GM18909 (cell line): ENCODE measurements at regions not wholly inside any gene's neighbourhood (a gene's known extent, or its start where the extent isn't known, plus 50 kb on each side); places are given as distances from the start of the nearest gene placed in this dataset.
A peak's percentile ranks its signal among the peaks of the same experiment; 100 is the strongest.
"Not testable (repeated sequence)": the region's sequence is repeated elsewhere in the genome, so short reads cannot be mapped to it uniquely, and the experiment has no call there.

ENCODE experiments used
- ATAC-seq: cut with Tn5 transposase; IDR thresholded peaks from one replicate; pipeline ENCODE4 v1.9.1; 2021; ENCODE audit warnings: mild to moderate bottlenecking; ENCODE audit not compliant: unreplicated experiment, poor library complexity

DNA sequence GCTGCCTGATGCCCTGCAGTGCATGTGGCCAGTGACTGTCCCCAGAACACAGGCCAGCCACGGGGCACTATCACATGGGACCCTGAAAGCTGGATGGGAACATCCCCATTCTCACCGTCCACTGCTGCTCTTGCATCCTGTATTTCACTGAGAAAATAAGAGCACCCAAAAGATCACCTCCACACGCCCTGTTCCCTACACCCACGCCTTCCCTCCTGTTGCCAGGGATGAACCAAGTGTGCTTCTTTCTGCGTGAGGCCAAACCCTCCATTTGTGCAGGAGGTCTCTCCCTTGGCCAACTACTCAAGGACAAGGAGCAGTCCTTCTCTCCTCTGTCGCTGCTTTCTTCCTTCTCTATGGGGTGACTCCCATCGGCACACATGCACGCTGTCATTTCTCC is 118.3 kb downstream of the LRRC37A3 start:
- ATAC-seq = not testable (repeated sequence)

DNA sequence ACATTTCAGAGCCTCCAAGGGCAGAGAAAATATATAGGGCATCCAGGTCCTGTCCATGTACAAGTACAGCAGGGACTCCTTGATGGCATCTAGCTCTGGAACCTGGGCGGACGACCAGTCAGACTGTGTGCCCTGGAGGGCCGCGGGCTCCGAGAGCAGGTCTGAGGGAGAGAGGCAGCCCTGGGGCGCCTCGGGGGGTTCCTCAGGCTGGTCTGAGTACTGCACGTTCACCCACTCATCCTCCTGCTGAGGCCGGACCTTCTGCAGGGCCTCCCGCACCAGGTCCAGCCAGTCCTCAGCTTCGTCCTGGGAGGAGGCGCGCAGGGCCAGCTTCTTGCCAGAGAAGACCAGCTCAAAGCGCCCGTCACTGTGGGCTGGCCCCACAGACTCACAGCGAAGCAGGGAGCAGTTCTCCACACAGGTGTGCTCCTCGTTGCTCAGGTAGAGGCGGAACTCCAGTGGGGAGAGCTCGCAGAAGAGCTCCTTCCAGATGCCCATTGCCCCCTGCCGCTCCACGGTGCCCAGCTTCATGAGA is 118.8 kb downstream of the LRRC37A3 start:
- not testable (repeated sequence) for ATAC-seq

DNA sequence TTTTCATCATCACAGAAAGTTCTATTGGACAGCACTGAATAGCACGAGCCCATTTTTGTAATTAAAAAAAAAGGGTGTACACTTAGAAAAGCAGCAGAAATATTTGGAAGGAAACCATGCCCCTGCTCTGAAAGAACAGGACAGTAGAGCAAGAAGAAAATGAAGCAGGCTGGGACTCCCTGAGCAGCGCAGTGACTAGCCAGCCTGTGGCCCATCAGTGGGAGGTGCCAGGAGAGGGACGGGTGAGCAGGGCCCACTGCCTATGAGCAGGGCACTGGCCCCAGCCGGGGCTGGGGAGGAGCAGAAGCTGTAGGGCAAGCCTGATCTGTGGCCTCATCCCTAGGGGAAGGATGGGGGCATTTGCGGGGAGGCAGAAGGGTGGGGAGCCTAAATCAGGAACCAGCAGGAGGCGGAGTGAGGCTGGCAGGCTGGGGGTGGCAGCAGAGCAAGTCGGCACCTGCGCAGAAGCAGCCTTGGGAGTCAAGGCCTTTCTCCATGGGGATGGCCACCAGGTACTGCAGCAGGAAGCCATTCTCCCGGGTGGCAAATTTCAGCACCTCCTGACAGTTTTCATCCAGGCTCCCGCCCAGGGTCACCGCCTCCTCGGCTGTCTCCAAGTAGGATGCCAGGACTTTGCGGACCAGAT is 119.6 kb downstream of the LRRC37A3 start:
- not testable (repeated sequence) for ATAC-seq

DNA sequence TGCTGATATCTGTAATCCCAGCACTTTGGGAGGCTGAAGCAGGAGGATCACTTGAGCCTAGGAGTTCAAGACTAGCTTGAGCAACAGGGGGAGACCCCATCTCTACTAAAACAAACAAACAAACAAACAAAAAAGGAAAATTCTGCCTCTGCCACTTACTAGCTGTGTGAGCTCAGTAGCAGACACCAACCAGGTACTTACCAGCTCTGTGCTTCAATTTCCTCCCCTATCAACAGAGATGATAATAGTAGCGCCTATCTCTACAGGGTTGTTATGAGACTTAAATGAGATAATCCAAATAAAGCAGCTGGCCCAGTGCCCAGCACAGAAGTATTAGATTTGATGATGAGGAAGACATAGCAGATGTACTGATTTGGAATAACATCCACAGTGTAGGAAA is 120.3 kb downstream of the LRRC37A3 start:
- ATAC-seq = not testable (repeated sequence)

DNA sequence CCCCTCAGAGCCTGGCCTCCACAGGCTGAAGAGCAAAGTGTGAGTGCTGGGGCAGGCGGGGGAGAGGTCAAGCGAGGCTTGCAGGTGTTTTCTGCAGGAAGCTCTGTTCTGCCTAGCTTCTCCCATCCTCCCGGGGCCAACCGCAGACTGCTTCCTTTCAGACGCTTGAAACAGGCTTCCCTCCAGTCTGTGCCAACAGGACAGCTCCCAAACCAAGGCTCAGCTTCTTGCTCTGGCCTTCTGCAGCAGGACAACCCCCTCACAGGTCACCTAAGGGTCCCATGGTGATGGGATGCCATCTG is 120.8 kb downstream of the LRRC37A3 start:
- peak; percentile 44 for ATAC-seq

DNA sequence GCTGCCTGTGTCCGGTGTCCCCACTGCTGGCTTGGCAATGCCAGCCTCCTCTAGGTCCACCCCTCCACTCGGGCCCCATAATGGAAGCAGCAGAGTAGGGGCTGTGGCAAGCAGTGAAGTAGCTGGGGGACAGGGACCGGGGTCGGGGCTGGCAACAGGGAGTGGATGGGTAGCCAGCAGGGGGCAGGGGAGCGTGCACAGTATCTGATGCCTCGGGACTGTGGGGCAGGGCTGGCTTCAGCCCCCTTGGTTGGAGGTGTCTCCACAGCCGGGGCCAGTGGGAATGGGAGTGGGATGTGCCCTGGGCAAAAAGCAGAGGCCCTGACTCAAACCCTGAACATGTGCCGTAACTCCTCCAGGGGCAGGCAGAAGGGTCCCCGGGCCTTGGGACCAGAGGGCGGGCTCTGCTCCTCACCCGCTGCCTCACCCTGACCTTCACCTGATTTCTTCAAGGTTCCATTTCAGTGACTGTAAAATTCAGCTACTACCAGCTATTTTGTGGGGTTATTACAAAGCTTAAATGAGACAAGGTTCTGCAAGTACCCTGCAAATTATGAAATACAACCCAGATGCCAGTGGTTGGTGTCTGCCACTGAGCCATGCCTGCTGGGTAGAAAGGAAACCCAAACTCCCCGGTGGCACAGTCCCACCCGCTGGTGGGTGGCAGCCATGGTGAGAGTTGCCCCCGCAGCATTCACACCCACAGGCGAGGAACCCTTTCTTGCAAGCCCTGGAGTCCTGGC is 121.4 kb downstream of the LRRC37A3 start:
- not testable (repeated sequence) for ATAC-seq

DNA sequence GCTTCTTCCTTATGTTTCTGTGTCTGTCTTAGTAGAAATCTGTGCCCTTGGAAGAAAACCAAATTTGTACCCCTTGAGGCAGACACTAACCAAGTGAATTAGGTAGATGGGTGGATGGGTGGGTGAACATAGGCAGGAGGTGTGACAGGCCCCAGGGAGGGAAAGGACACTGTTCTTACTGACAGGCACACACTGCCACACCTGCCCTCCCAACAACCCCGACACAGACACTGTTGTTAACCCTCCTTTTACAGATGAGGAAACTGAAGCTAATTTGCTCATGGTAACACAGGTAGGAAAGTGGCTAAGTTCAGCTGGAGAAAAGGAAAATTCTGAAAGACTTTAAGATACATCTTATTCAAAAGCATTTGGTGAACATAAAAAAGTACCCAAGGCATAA is 123.9 kb downstream of the LRRC37A3 start:
- ATAC-seq = not testable (repeated sequence)

DNA sequence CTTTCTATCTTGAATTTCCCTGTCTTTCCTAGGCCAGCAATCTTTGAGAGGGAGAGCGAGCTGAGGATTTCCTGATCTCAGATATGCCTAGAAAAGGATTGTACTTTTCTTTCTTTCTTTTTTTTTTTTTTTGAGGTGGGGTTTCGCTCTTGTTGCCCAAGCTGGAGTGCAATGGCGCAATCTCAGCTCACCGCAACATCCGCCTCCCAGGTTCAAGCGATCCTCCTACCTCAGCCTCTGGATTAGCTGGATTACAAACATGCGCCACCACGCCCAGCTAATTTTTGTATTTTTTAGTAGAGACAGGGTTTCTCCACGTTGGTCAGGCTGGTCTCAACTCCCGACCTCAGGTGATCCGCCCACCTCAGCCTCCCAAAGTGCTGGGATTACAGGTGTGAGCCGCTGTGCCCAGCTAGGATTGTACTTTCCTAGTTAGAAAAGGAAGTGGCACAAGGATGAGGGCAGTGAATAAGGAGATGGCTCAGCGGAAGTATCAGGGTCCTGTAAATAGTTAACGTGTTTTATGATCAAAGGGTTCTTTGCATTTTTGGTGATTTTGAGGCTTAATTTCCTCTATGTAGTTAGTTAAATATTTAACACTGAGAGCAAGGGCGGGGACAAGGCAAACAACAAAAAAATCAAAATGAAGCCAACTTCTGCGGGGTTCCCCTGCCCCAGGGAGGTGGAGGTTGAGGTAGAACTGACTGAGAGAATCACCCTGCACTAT is 124.6 kb downstream of the LRRC37A3 start:
- not testable (repeated sequence) for ATAC-seq

DNA sequence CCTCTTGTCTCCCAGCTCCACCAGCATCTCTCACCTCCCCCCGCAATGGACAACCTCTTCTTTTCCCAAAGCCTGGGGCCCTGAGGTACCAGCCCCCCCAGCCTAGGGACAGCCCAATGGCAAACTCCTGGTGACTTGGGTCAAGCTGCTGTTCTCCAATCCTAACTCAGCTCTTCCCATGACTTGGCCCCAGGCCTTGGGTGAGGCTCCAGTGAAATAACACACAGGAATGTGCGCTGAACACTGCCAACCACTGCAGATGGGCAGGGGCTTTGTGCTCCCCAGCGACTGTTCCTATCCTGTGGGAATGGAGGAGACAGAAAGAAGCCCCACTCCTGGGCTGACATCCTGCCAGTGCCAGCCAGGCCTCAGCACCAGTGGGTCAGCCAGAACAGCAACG is 125.2 kb downstream of the LRRC37A3 start:
- not testable (repeated sequence) for ATAC-seq

DNA sequence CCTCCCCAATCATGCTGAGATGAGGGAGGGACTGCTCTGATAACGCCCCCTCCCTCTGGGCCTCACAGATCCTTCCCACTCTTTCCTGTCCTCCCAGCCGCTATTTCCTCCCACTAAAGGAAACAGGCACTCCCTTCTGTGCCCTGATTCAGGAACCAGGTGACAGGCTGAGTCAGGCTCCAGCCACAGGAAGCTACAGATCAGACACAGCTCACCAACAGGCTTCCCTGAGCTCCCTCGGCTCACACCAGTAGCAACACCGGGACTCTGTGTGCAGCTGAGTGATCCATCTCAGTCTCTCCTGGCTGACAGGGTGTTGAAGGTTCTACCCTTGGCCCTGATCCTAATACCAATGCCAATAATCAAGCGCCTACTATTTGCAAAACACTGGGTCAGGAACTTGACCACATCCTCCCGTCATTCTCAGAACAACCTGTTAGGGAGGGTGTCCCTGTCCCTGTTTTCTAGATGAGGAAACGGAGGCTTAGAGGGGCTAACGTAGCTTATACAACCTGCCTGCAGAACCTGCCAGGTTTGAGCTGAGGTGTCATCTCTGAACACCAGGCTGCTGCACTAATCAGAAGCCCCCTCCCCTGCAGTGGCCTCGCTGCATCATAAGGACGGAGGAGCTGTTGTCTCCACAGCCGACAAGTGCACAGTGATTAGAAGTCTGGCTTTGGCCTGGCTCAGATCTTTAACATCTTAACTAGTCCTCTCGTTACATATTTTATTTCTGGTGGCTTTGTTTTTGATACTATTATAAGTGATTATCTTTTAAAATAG is 126.3 kb downstream of the LRRC37A3 start:
- not testable (repeated sequence) for ATAC-seq

DNA sequence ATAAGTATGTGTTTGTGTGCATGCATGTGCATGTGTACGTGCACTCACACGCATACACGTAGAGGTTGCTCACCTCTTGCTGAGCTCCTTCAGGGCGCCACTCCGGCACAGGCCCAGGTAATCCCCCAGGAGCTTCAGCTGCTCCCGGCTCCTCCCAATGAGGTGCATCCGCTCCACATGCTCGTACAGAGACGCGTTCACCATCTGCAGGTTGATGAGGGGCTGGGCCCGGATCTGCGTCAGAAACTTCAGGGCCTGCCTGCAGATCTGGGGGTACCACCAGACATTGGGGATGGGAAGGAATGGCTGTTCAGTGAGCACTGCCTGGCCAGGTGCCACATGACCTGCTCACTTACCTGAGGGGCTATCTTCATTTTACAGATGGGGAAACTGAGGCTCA is 127.0 kb downstream of the LRRC37A3 start:
- ATAC-seq = not testable (repeated sequence)

DNA sequence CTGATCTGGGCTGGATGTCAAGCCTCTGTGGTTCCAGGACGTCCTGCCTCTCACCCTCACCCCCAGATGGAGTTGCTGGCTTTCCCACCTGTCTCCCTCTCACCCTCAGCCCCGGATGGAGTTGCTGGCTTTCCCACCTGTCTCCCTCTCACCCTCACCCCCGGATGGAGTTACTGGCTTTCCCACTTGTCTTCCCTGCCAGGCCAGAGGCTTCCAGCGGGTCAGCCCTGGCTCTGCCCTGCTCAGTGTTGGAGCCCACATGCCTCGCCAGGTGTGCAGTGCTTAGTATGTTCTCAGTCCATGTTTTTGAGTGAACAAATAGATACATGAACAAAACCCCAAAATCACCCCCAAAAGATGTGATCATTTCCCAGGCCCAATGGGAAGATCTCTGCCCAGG is 127.6 kb downstream of the LRRC37A3 start:
- ATAC-seq = not testable (repeated sequence)

DNA sequence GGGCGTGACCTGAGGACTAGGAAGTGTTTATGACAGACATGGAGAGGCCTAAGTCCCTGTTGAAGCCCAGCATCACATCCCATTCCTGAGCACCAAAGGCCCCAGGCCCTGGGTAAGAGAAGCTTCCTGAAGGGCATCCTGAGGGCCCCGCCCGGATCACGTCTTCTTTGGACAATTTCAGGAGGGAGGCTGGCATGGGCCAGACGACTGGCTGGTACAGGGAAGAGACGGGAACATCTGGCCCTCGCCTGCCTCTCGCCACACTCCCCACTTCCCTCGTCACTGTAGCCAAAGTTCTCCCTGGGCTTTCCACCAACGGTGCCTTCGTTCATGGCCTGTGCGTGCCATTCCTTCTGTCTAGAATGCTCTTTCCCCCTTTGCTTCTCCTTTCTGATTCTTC is 128.1 kb downstream of the LRRC37A3 start:
- not testable (repeated sequence) for ATAC-seq

DNA sequence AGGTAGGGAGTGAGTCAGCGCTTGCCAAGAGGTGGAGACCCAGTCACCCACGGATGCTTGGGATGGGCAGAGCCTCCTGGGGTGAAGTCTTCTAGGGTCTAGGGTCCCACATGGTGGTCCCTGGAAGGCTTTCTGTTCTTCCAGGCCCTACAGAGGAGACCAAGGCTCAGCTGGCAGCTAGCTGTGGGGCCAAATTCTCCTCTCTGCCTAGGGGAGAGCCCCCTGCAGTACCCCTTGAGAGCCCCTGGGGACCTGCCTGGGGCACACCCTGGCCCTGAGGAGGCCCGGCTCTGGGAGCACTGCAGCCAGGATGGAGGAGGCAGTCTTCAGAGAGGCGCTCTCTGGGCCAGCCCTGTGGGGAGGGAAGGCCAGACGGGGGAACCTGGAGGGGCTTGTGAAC is 128.6 kb upstream of the SMURF2 start:
- not testable (repeated sequence) for ATAC-seq

DNA sequence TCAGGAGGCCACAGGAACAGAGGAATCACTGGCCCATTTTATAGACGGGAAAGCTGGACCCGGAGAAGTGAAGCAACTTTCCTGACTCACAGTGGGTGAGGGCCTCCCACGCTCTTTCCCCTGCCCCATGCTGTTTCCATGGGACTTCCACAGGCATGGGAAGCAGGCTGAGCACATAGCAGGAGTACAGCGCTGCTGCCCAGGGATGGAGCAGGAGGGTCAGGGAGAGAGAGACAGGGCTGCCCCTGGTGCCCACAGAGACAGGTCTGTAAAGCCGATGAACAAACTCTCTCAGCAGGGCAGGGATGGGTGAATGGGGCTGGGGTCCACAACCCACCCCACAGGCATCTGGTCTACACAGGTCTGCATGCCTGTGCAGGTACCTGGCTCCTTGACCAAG is 128.1 kb upstream of the SMURF2 start:
- ATAC-seq = not testable (repeated sequence)

DNA sequence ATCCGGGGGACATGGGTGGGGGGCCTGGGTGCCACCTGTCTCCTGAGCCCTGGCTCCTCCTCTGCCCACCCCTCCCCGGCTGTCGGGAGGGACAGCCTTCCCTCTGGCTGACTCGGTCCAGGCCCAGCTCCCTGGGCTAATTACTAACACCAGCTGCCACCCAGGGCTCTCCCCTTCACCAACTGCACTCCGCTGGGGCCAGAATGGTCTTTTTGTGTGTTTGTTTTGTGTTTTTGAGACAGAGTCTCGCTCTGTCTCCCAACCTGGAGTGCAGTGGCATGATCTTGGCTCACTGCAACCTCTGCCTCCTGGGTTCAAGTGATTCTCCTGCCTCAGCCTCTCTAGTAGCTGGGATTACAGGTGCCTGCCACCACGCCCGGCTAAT is 126.9 kb upstream of the SMURF2 start:
- not testable (repeated sequence) for ATAC-seq

DNA sequence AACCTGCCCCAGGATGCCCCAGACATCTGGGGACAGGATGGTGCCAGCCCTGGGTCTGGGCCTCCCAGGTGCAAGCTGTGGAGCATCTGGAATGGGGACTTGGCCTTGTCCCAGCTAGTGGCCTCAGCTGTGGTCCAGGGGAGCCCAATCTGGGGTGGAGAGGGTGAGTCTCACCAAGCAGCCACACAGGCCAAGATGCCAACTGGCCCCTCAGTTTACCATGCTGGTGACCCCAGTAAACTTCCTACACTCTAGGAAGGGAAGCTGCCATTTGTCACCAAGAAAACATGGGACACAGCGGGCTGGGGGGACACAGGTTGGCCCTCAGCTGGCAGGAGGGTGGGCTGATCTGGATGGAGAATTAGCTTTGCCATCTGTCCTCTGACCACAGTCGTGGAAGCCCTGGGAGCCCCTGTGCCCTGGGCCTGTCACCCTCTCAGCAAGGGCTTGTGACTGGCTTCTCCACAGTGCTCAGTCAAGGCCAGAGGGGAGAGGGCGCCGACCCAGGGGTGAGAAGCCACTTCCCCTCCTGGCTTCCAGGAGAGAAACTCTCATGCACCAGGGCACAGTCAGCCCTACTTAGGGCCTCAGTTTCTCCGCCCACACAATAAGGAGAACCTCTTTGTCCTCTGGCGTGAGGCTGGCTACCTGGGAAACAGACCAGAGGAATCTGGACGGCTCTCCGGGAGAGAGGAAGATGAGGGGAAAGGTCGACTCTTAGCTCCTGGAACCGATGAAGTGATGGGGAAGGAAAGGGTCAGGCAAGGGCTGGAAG is 126.4 kb upstream of the SMURF2 start:
- ATAC-seq = no peak

DNA sequence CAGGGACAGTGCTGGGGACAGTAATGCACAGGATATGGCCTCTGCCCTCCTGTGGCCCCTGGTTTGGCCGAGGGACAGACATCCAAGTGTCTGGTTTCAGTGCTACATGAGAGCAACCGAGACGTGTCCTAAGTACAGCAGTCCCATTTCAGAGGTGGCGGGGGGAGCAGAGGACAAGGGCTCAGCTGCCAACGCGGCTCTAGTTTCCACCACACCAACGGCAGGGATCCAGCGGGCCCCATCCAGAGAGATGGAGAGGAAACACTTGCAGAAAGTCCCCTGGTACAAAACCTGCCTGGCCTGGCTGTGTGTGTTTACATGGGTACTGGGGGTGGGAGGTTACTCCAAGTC is 125.8 kb upstream of the SMURF2 start:
- no peak for ATAC-seq

DNA sequence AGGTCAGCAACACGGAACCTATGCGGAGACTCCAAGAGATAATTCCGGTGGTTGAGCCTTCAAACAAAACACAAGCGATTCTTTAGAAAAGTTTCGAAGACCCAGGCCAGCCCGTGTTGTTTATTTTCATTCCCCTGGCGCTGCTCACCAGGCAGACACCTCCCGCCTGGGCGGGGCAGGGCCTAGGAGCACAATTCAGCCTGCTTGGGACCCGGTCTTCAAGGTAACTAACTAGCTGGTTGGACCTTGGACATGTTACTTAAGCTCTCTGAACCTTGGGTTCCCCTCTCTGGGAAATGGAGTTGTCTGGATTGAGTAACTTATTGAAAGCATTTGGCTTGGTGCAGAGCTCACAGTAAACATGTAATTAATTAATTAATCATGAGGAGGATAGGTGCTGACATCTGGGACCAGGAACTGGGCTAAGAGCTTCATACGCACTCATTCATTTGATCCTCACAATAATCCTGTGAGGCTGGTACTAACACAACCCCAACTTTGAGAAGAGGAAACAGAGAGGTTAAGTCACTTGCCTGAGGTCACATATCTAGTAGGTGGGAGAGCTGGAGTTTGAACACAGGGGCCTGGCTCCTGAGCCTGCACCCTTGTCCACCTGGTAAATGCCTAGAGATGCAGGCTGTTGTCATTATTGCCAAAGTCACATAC is 125.3 kb upstream of the SMURF2 start:
- no peak for ATAC-seq
